ENCODE measurements at regions not wholly inside any gene's neighbourhood (a gene's known extent, or its start where the extent isn't known, plus 50 kb on each side); places are given as distances from the start of the nearest gene placed in this dataset.

- peaks cover 12% of the 10 kb centered on the region for H3K4me1 ChIP-seq
- H3K4me3 ChIP-seq (ENCODE audit: low read depth, low read length) = no peak overlapping the region
- no peaks in the 10 kb centered on the region for H3K36me3 ChIP-seq (ENCODE audit: control insufficient read depth, insufficient read depth, low read length)
- H3K9ac ChIP-seq = no peak overlapping the region
- TF ChIP-seq, protein P1, sequence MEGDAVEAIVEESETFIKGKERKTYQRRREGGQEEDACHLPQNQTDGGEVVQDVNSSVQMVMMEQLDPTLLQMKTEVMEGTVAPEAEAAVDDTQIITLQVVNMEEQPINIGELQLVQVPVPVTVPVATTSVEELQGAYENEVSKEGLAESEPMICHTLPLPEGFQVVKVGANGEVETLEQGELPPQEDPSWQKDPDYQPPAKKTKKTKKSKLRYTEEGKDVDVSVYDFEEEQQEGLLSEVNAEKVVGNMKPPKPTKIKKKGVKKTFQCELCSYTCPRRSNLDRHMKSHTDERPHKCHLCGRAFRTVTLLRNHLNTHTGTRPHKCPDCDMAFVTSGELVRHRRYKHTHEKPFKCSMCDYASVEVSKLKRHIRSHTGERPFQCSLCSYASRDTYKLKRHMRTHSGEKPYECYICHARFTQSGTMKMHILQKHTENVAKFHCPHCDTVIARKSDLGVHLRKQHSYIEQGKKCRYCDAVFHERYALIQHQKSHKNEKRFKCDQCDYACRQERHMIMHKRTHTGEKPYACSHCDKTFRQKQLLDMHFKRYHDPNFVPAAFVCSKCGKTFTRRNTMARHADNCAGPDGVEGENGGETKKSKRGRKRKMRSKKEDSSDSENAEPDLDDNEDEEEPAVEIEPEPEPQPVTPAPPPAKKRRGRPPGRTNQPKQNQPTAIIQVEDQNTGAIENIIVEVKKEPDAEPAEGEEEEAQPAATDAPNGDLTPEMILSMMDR (IDR thresholded peaks at IDR 0.05) = no peak
- H3K9me3 ChIP-seq (ENCODE audit: control insufficient read depth, low read length) = no peaks in the 10 kb centered on the region
- no peaks in the 10 kb centered on the region for H3K27me3 ChIP-seq (ENCODE audit: control insufficient read depth, insufficient read depth, low read length)
- no peak overlapping the region for H2AFZ ChIP-seq
- H3K79me2 ChIP-seq = no peaks in the 10 kb centered on the region
- no peak overlapping the region for H3K27ac ChIP-seq
- H3K4me2 ChIP-seq (ENCODE audit: low read length) = no peak overlapping the region
Observed at GRCh38 chr2:174691201-174691779, 73.0 kb downstream of the CHRNA1 start.

GRCh38 chr2:174690026-174690425, 74.2 kb downstream of the CHRNA1 start:
- H3K4me1 ChIP-seq = peaks cover 9% of the 10 kb centered on the region
- H3K36me3 ChIP-seq (ENCODE audit: control insufficient read depth, insufficient read depth, low read length) = no peaks in the 10 kb centered on the region
- H3K27ac ChIP-seq = no peak overlapping the region
- no peaks in the 10 kb centered on the region for H3K27me3 ChIP-seq (ENCODE audit: control insufficient read depth, insufficient read depth, low read length)
- H3K79me2 ChIP-seq = no peaks in the 10 kb centered on the region
- no peak overlapping the region for H2AFZ ChIP-seq
- H3K4me3 ChIP-seq (ENCODE audit: low read depth, low read length) = no peak overlapping the region
- TF ChIP-seq, protein P1 (IDR thresholded peaks at IDR 0.05) = no peak
- H3K4me2 ChIP-seq (ENCODE audit: low read length) = no peak overlapping the region
- H3K9me3 ChIP-seq (ENCODE audit: control insufficient read depth, low read length) = no peaks in the 10 kb centered on the region
- no peak overlapping the region for H3K9ac ChIP-seq

- no peak overlapping the region for H3K4me3 ChIP-seq (ENCODE audit: low read depth, low read length)
- TF ChIP-seq, protein P1 (IDR thresholded peaks at IDR 0.05) = peak; percentile 58
- no peaks in the 10 kb centered on the region for H3K27me3 ChIP-seq (ENCODE audit: control insufficient read depth, insufficient read depth, low read length)
- H3K9me3 ChIP-seq (ENCODE audit: control insufficient read depth, low read length) = no peaks in the 10 kb centered on the region
- no peak overlapping the region for H2AFZ ChIP-seq
- H3K9ac ChIP-seq = no peak overlapping the region
- H3K79me2 ChIP-seq = no peaks in the 10 kb centered on the region
- no peak overlapping the region for H3K4me2 ChIP-seq (ENCODE audit: low read length)
- H3K27ac ChIP-seq = no peak overlapping the region
- peaks cover 9% of the 10 kb centered on the region for H3K4me1 ChIP-seq
- H3K36me3 ChIP-seq (ENCODE audit: control insufficient read depth, insufficient read depth, low read length) = no peaks in the 10 kb centered on the region
Observed at GRCh38 chr2:174688079-174688478, 76.2 kb downstream of the CHRNA1 start.

DNA sequence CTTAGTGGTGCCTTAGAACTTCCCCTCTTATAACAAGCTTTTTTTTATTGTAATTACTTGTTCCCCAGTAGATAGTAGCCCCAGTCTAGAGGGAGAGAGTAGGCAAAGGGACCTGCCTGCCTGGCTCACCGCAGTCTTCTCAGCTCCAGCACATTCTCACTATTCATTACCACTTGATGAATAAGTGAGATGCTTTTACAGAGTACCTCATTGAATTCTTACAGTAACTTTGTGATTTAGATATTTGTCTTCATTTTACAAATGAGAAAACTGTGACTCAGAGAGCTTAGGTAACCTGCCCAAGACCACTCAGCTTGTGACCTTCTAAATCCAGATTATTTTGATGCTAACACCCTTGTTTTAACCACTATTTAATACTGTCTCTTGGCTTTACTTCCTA, 77.8 kb downstream of the CHRNA1 start:
- TF ChIP-seq, protein P1 (IDR thresholded peaks at IDR 0.05) = no peak
- Histone ChIP-seq H3K9me3 (ENCODE audit: control insufficient read depth, low read length) (no peaks in the 10 kb centered on the region), H3K79me2 (peaks cover 4% of the 10 kb centered on the region), H3K4me3 (ENCODE audit: low read depth, low read length) (no peak overlapping the region), H3K36me3 (ENCODE audit: control insufficient read depth, insufficient read depth, low read length) (no peaks in the 10 kb centered on the region), H2AFZ (no peak overlapping the region), H3K4me1 (peaks cover 9% of the 10 kb centered on the region), H3K4me2 (ENCODE audit: low read length) (no peak overlapping the region), H3K9ac (no peak overlapping the region), H3K27ac (no peak overlapping the region), H3K27me3 (ENCODE audit: control insufficient read depth, insufficient read depth, low read length) (no peaks in the 10 kb centered on the region)

DNA sequence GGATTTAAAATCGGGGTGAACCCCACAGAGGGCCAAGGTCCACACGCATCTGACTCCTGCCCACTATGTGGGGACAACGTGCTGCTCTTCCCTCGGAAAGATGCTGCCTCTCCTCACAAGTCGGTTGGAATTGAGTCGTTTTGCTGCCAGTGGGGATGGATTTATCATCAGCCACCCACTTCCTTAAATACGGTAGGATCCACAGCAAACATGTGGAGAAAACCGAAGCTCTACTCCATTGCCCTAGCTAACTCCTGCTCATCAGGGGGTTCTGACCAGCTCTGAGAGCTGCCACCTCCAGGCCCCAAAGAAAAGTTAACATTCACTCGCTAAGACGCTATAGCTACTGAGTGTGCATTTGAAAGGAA, 80.9 kb downstream of the CHRNA1 start:
- Histone ChIP-seq H3K79me2 (peaks cover 22% of the 10 kb centered on the region), H3K4me1 (peaks cover 30% of the 10 kb centered on the region), H3K9ac (peak overlapping the region; percentile 16), H3K27ac (peak overlapping the region; percentile 69), H3K27me3 (ENCODE audit: control insufficient read depth, insufficient read depth, low read length) (no peaks in the 10 kb centered on the region), H3K9me3 (ENCODE audit: control insufficient read depth, low read length) (no peaks in the 10 kb centered on the region), H3K4me3 (ENCODE audit: low read depth, low read length) (peak overlapping the region; percentile 41), H3K4me2 (ENCODE audit: low read length) (peak overlapping the region; percentile 55), H3K36me3 (ENCODE audit: control insufficient read depth, insufficient read depth, low read length) (no peaks in the 10 kb centered on the region), H2AFZ (peak overlapping the region; percentile 90)
- TF ChIP-seq, protein P1 (IDR thresholded peaks at IDR 0.05) = peak; percentile 16

All from parathyroid adenoma (tissue), 2 donors.